DOHH2 (cell line): ENCODE measurements at regions not wholly inside any gene's neighbourhood (a gene's known extent, or its start where the extent isn't known, plus 50 kb on each side); places are given as distances from the start of the nearest gene placed in this dataset.

Experiments
- H3F3A ChIP-seq: fragments of 200-600 bp; sonication (generic), shearing (Covaris generic); 2 replicates; pipeline ENCODE4 v1.6.0; 2016; ENCODE audit warnings: antibody characterized with exemption, mild to moderate bottlenecking; ENCODE audit not compliant: control insufficient read depth, insufficient read depth
- H3K27ac ChIP-seq: fragments of 200-600 bp; sonication (generic); 2 replicates; pipeline ENCODE4 v1.5.1; 2014; ENCODE audit warnings: low read depth, mild to moderate bottlenecking, low read length, moderate library complexity
- H3K27me3 ChIP-seq: fragments of 200-600 bp; sonication (generic); 2 replicates; pipeline ENCODE4 v1.6.1; 2014; ENCODE audit warnings: mild to moderate bottlenecking, low read length, mixed read lengths; ENCODE audit not compliant: control insufficient read depth
- H3K36me3 ChIP-seq: fragments of 200-600 bp; sonication (generic); 2 replicates; pipeline ENCODE4 v1.6.1; 2014; ENCODE audit warnings: mild to moderate bottlenecking, low read length, moderate library complexity, mixed read lengths; ENCODE audit not compliant: control insufficient read depth
- H3K4me1 ChIP-seq: fragments of 200-600 bp; sonication (generic); 2 replicates; pipeline ENCODE4 v1.6.1; 2014; ENCODE audit warnings: mild to moderate bottlenecking, low read length, mixed read lengths; ENCODE audit not compliant: control insufficient read depth
- H3K4me2 ChIP-seq: fragments of 200-600 bp; sonication (generic); 2 replicates; pipeline ENCODE4 v1.6.0; 2014; ENCODE audit warnings: mild to moderate bottlenecking, low read length, moderate library complexity
- H3K4me3 ChIP-seq: fragments of 200-600 bp; sonication (generic); 2 replicates; pipeline ENCODE4 v1.5.1; 2014; ENCODE audit warnings: mild to moderate bottlenecking, low read length, mixed read lengths
- H3K79me2 ChIP-seq: fragments of 200-600 bp; sonication (generic); 2 replicates; pipeline ENCODE4 v1.6.1; 2014; ENCODE audit warnings: mild to moderate bottlenecking, low read length, mixed read lengths; ENCODE audit not compliant: control insufficient read depth
- H3K9me2 ChIP-seq: fragments of 200-600 bp; sonication (generic); replicated peaks from 2 replicates; pipeline ENCODE4 v1.6.1; 2014; ENCODE audit warnings: mild to moderate bottlenecking, low read length, mixed read lengths; ENCODE audit not compliant: control insufficient read depth
- H3K9me3 ChIP-seq: fragments of 200-600 bp; sonication (generic); 2 replicates; pipeline ENCODE4 v1.6.1; 2014; ENCODE audit warnings: antibody characterized with exemption, low read length, mixed read lengths; ENCODE audit not compliant: control insufficient read depth, insufficient read depth
- H4K20me1 ChIP-seq: fragments of 200-600 bp; sonication (generic); 2 replicates; pipeline ENCODE4 v1.6.0; 2014; ENCODE audit warnings: low read depth, mild to moderate bottlenecking, antibody characterized with exemption, low read length, moderate library complexity; ENCODE audit not compliant: control insufficient read depth, insufficient read depth
- EZH2phosphoT487 ChIP-seq: fragments of 200-600 bp; sonication (generic); IDR thresholded peaks from 2 replicates; pipeline ENCODE4 v1.6.1; 2017; ENCODE audit warnings: borderline replicate concordance, mild to moderate bottlenecking, antibody characterized with exemption, low read length, moderate library complexity, mixed read lengths
- TF ChIP-seq, protein P1 (sequence below): fragments of 200-600 bp; sonication (generic); IDR thresholded peaks from one replicate; pipeline ENCODE4 v1.5.1; 2014; ENCODE audit warnings: antibody characterized with exemption, mild to moderate bottlenecking, low read depth, low read length; ENCODE audit not compliant: poor library complexity, severe bottlenecking

DNA sequence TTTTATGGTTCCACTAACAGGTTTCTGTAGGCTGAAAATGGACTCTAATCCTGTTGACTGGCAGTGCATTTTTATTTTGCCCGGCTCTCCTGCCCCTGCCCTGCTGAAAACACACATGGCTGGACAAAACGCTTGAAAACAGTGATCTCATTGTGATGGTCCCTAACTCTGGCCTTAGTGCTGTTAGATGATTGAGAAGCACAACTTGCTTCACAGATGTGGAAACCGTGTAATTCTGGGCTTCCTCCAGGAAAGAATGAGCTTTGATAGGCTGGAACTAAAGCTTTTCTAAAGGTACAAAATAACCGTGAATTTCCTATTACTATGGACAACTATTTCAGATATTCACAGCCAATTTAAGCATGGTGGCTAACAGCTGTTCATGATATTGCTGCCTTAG lies 121.4 kb downstream of the VGLL3 start:
- no peaks in the 10 kb centered on the region for H3K4me1 ChIP-seq
- TF ChIP-seq, protein P1, sequence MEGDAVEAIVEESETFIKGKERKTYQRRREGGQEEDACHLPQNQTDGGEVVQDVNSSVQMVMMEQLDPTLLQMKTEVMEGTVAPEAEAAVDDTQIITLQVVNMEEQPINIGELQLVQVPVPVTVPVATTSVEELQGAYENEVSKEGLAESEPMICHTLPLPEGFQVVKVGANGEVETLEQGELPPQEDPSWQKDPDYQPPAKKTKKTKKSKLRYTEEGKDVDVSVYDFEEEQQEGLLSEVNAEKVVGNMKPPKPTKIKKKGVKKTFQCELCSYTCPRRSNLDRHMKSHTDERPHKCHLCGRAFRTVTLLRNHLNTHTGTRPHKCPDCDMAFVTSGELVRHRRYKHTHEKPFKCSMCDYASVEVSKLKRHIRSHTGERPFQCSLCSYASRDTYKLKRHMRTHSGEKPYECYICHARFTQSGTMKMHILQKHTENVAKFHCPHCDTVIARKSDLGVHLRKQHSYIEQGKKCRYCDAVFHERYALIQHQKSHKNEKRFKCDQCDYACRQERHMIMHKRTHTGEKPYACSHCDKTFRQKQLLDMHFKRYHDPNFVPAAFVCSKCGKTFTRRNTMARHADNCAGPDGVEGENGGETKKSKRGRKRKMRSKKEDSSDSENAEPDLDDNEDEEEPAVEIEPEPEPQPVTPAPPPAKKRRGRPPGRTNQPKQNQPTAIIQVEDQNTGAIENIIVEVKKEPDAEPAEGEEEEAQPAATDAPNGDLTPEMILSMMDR, result no peak
- no peak for TF ChIP-seq EZH2phosphoT487
- H3F3A ChIP-seq, result no peaks in the 10 kb centered on the region
- no peaks in the 10 kb centered on the region for H3K79me2 ChIP-seq
- no peaks in the 10 kb centered on the region for H3K36me3 ChIP-seq
- no peak overlapping the region for H3K4me2 ChIP-seq
- no peaks in the 10 kb centered on the region for H3K9me2 ChIP-seq
- H3K27ac ChIP-seq, result no peak overlapping the region
- H4K20me1 ChIP-seq, result no peaks in the 10 kb centered on the region
- no peaks in the 10 kb centered on the region for H3K27me3 ChIP-seq
- H3K4me3 ChIP-seq, result no peak overlapping the region
- H3K9me3 ChIP-seq, result no peaks in the 10 kb centered on the region

DNA sequence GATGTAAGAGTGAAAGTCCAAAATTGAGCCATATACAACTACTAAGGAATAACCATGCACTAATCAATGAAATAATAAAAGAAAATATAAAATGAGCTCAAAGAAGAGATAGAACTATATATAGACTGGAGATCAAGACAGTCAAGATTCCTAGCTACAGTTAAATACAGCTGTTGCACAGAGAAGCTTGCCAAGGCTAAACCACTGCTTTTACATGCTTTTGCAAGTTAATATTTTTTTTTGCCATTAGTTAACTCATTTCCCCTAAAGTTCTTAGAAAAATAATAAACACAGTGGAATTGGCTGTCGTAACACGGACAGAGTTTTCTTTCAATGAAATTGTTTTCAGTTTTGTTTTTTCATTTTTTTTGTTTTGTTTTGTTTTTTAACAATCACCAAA lies 123.0 kb downstream of the VGLL3 start:
- TF ChIP-seq EZH2phosphoT487, result no peak
- TF ChIP-seq, protein P1, result no peak
- Histone ChIP-seq H3K4me1 (no peaks in the 10 kb centered on the region), H3K9me2 (no peaks in the 10 kb centered on the region), H3K79me2 (no peaks in the 10 kb centered on the region), H3F3A (no peaks in the 10 kb centered on the region), H4K20me1 (no peaks in the 10 kb centered on the region), H3K4me2 (no peak overlapping the region), H3K27ac (no peak overlapping the region), H3K9me3 (peaks cover 3% of the 10 kb centered on the region; the same call in 1 of the 2 replicates), H3K27me3 (no peaks in the 10 kb centered on the region), H3K36me3 (no peaks in the 10 kb centered on the region), H3K4me3 (no peak overlapping the region)

DNA sequence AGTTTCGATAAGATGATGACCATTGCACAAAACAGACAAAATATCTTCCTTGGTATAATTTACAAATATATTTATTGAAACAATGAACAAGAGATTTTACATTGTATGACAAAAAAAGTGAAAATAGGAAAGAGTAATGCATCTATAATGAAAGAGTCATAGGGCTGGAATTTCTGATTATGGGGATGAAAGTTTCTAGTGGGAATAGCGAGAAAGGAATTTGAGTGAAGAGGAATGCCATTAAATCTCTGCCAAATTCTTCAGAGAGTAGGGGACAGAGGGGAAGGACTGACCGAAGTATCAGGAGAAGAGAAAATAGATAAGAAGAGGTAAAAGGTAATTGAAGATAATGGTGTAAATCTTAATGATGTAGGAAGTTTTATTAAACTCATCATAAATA lies 125.4 kb downstream of the VGLL3 start:
- Histone ChIP-seq H3K4me3 (no peak overlapping the region), H3K9me2 (no peaks in the 10 kb centered on the region), H3K79me2 (no peaks in the 10 kb centered on the region), H3K4me1 (no peaks in the 10 kb centered on the region), H3K4me2 (no peak overlapping the region), H3K27me3 (no peaks in the 10 kb centered on the region), H4K20me1 (no peaks in the 10 kb centered on the region), H3K36me3 (no peaks in the 10 kb centered on the region), H3K9me3 (peaks cover 3% of the 10 kb centered on the region; the same call in 1 of the 2 replicates), H3K27ac (no peak overlapping the region), H3F3A (peaks cover 3% of the 10 kb centered on the region; the same call in 1 of the 2 replicates)
- TF ChIP-seq, protein P1, result no peak
- no peak for TF ChIP-seq EZH2phosphoT487
